SJSA1 (cell line): ENCODE measurements at regions not wholly inside any gene's neighbourhood (a gene's known extent, or its start where the extent isn't known, plus 50 kb on each side); places are given as distances from the start of the nearest gene placed in this dataset.
A peak's percentile ranks its signal among the peaks of the same experiment; 100 is the strongest.

Source experiments
- DNase-seq, 2 experiments: peaks; one replicate each; pipeline ENCODE4 v3.0.0-alpha.2; 2015 to 2020; ENCODE audit warnings: low spot score in 2 of 2, low read depth in 1 of 2
- H3K27ac ChIP-seq: fragments of 250-450 bp; sonication (Bioruptor Pico); 2 replicates; pipeline ENCODE4 v1.5.1; 2020; ENCODE audit warnings: mild to moderate bottlenecking, moderate library complexity
- H3K27me3 ChIP-seq: fragments of 250-450 bp; sonication (Bioruptor Pico); replicated peaks from 2 replicates; pipeline ENCODE4 v1.5.1; 2020; ENCODE audit warnings: mild to moderate bottlenecking, moderate library complexity
- H3K36me3 ChIP-seq: fragments of 250-450 bp; sonication (Bioruptor Pico); 2 replicates; pipeline ENCODE4 v1.5.1; 2020; ENCODE audit warnings: mild to moderate bottlenecking
- H3K4me1 ChIP-seq: fragments of 250-450 bp; sonication (Bioruptor Pico); replicated peaks from 2 replicates; pipeline ENCODE4 v1.6.1; 2021; ENCODE audit warnings: mild to moderate bottlenecking
- H3K4me3 ChIP-seq: fragments of 250-450 bp; sonication (Bioruptor Pico); 2 replicates; pipeline ENCODE4 v1.5.1; 2020; ENCODE audit warnings: mild to moderate bottlenecking
- H3K9me3 ChIP-seq: fragments of 250-450 bp; sonication (Bioruptor Pico); replicated peaks from 2 replicates; pipeline ENCODE4 v1.5.1; 2020; ENCODE audit warnings: mild to moderate bottlenecking

DNA sequence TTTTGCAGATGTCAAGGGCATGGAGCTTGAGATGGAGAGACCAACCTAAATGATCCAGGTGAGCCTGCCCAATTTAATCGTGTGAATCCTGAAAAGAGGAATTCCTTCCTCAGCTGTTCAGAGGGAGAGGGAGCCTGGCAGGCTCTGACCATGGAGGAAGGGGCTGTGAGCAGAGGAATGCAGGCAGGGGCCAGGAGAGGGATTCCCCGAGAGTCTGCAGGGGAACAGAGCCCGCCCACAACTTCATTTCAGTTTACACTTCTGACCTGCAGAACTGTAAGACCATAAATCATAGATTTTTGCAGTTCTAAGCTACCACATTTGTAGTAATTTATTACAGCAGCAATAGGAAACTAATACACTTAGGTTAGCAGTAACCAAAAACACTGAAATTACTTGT lies 164.1 kb downstream of the TBXT start:
- Histone ChIP-seq H3K27me3 (peaks cover 11% of the 10 kb centered on the region), H3K4me1 (peaks cover 28% of the 10 kb centered on the region), H3K9me3 (no peaks in the 10 kb centered on the region), H3K4me3 (no peak overlapping the region), H3K27ac (no peak overlapping the region), H3K36me3 (no peaks in the 10 kb centered on the region)
- DNase-seq, result no peak

DNA sequence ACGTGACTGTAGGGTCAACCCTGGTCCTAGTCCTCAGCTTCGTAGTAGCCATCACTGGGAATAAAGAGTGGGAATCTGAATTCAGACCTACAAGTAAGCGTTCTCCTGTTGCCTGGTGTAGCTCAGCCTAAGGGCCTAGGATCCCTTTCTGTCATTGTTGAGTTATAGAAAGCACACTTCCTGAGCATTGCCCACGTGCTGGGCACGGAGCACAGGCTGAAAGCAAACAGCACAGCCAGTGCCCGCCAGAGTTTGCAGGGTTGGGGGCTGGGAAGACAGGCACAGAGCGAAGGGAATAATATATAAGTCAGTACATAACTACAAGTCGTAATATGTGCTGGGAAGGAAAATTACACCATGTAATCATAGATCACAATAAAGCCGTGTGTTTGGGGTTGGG lies 166.3 kb downstream of the TBXT start:
- Histone ChIP-seq H3K9me3 (no peaks in the 10 kb centered on the region), H3K27ac (no peak overlapping the region), H3K36me3 (no peaks in the 10 kb centered on the region), H3K4me3 (no peak overlapping the region), H3K4me1 (peaks cover 10% of the 10 kb centered on the region), H3K27me3 (no peaks in the 10 kb centered on the region)
- DNase-seq, result no peak

DNA sequence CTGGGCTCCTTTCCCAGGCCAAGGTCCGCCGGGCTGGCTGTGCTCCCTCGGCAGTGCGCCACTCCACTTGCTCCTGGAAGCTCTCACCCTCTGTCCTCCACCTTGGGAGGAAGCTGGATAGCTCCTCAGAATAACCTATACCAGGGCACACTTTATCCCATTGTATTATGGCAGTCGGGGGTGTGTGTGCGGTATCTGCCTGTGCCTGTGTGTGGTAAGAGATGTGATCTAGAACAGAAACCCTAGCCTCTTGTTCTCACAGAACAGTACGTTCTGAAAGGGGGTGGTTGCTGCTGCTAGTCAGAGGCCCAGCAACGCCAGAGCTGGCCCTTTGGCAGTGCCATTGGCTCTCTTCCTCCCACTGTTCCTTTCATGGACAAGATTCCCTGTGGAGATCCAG lies 168.4 kb downstream of the TBXT start:
- peaks cover 8% of the 10 kb centered on the region; the same call in 1 of the 2 replicates for H3K27me3 ChIP-seq
- DNase-seq, result no peak
- H3K9me3 ChIP-seq, result no peaks in the 10 kb centered on the region
- H3K27ac ChIP-seq, result no peak overlapping the region
- no peaks in the 10 kb centered on the region for H3K36me3 ChIP-seq
- H3K4me3 ChIP-seq, result no peak overlapping the region
- no peaks in the 10 kb centered on the region for H3K4me1 ChIP-seq

GRCh38 chr6:165998072-165998471 lies 169.6 kb downstream of the TBXT start:
- H3K4me3 ChIP-seq, result no peak overlapping the region
- peaks cover 12% of the 10 kb centered on the region for H3K27me3 ChIP-seq
- H3K4me1 ChIP-seq, result no peaks in the 10 kb centered on the region
- no peak for DNase-seq
- H3K27ac ChIP-seq, result no peak overlapping the region
- H3K9me3 ChIP-seq, result no peaks in the 10 kb centered on the region
- no peaks in the 10 kb centered on the region for H3K36me3 ChIP-seq

DNA sequence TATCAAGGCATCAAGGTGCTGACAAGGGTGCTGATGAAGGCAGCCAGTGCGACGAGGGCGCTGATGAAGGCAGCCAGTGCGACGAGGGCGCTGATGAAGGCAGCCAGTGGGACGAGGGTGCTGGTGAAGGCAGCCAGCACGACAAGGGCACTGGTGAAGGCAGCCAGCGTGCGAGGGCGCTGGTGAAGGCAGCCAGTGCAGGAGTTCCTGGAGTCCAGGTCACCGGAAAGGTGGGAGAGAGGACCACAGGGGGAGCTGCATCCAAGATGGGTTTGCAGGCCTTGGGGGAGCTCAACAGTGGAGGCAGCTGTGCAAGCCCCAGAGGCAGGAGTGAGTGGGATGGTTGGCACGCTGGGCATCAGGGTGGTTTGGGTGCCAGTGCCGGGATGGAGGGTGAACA lies 176.3 kb downstream of the TBXT start:
- no peak overlapping the region for H3K4me3 ChIP-seq
- DNase-seq, result peak in 1 of 2 experiments; percentile 15
- H3K36me3 ChIP-seq, result no peaks in the 10 kb centered on the region
- no peak overlapping the region for H3K27ac ChIP-seq
- peaks cover 14% of the 10 kb centered on the region for H3K4me1 ChIP-seq
- peaks cover 33% of the 10 kb centered on the region for H3K27me3 ChIP-seq
- no peaks in the 10 kb centered on the region for H3K9me3 ChIP-seq

GRCh38 chr6:165990216-165990615 lies 177.4 kb downstream of the TBXT start:
- Histone ChIP-seq H3K9me3 (no peaks in the 10 kb centered on the region), H3K36me3 (no peaks in the 10 kb centered on the region), H3K27ac (no peak overlapping the region), H3K4me3 (no peak overlapping the region), H3K4me1 (peaks cover 14% of the 10 kb centered on the region), H3K27me3 (peaks cover 30% of the 10 kb centered on the region)
- no peak for DNase-seq

- Histone ChIP-seq H3K4me3 (no peak overlapping the region), H3K36me3 (no peaks in the 10 kb centered on the region), H3K27ac (no peak overlapping the region), H3K27me3 (peaks cover 42% of the 10 kb centered on the region), H3K9me3 (no peaks in the 10 kb centered on the region), H3K4me1 (peaks cover 14% of the 10 kb centered on the region)
- DNase-seq, result no peak
These were observed 178.7 kb downstream of the TBXT start for GRCh38 chr6:165988757-165989456.

DNA sequence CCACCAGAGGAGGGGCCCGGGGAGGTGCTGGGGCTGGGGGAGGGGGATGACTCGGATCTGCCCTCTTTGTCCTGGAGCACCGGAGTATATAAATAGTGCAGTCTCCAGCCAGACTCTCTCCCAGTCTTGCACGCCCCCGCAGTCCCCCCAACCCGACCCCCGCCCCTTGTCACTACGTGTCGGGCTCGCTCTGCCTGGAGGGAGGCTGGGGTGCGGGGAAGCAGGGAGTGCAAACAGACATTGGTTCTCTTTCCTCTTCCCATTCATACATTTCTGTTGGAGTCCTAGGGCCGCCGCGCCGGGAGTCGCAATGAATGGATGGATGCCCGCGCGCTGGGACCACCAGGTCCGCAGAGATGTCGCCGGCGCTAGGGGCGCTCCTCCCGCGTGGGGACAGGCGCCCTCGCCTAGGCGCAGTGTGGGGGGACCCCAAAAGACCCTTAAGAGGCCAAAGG lies 179.3 kb downstream of the TBXT start:
- peaks cover 45% of the 10 kb centered on the region for H3K27me3 ChIP-seq
- no peaks in the 10 kb centered on the region for H3K36me3 ChIP-seq
- H3K27ac ChIP-seq, result no peak overlapping the region
- no peaks in the 10 kb centered on the region for H3K9me3 ChIP-seq
- no peak for DNase-seq
- peaks cover 14% of the 10 kb centered on the region for H3K4me1 ChIP-seq
- no peak overlapping the region for H3K4me3 ChIP-seq

GRCh38 chr6:165987483-165988301 lies 180.0 kb downstream of the TBXT start:
- no peaks in the 10 kb centered on the region for H3K36me3 ChIP-seq
- peak overlapping the region; percentile 25 for H3K4me3 ChIP-seq
- H3K27ac ChIP-seq, result no peak overlapping the region
- peak; percentile 42 to 62 for DNase-seq
- no peaks in the 10 kb centered on the region for H3K9me3 ChIP-seq
- H3K4me1 ChIP-seq, result peaks cover 14% of the 10 kb centered on the region
- H3K27me3 ChIP-seq, result peaks cover 44% of the 10 kb centered on the region

DNA sequence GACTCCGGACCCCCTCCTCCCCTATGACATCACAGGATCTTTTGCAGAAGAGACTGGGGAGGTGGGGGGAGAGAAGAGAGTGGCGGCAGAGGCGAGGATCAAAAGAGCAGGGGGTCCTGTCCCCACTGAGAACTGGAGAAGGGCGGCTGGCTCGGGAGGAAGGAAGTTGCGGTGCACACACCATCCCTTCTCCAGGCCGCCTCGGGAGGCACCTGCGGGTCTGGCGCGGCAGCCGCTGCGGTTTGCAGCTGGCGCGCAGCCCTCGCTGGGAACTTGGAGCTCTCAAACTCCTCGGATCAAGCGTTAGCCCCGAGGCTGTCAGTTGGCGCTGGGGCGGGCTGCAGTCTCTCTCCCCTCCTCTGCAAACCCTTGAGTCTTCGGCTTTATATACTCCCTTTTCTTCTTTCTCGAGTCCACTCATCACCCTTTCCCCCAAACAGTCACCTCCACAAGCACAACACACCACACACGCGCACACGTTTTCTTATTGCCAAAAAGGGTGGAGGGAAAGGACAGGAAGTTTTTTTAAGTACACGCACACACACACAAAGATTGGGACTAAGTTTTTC lies 180.7 kb downstream of the TBXT start:
- Histone ChIP-seq H3K27me3 (peaks cover 48% of the 10 kb centered on the region), H3K36me3 (no peaks in the 10 kb centered on the region), H3K4me1 (peaks cover 14% of the 10 kb centered on the region), H3K4me3 (no peak overlapping the region; the same call in 1 of the 2 replicates), H3K27ac (no peak overlapping the region), H3K9me3 (no peaks in the 10 kb centered on the region)
- no peak for DNase-seq

GRCh38 chr6:165986311-165986913 lies 181.2 kb downstream of the TBXT start:
- no peaks in the 10 kb centered on the region for H3K36me3 ChIP-seq
- peaks cover 48% of the 10 kb centered on the region for H3K27me3 ChIP-seq
- H3K4me3 ChIP-seq, result no peak overlapping the region
- no peak overlapping the region for H3K27ac ChIP-seq
- DNase-seq, result no peak
- H3K4me1 ChIP-seq, result peaks cover 14% of the 10 kb centered on the region
- no peaks in the 10 kb centered on the region for H3K9me3 ChIP-seq

DNA sequence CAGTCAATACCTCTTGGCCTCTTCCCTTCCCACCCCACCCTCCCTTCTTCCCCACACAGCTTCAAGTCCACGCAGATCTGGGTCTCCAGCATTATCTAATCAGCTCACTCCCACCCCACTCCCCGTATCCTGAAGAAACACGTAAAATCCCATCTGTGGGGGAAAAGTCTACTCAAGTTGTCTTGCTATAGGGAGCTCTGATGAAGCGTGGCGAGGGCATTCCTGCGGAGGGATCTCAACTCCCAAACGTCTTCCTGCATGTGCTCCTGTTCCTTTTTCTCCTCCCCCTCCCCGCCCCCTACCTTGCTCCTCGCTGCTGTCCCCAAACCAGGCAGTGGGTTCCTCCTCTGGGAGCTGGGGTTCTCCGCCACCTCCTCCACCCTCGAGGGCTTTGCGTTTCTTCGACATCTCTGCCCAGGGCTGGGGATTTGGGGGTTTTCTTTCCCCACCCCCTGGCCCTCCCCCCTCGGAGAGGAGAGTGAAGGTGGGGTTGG lies 181.8 kb downstream of the TBXT start:
- peaks cover 48% of the 10 kb centered on the region for H3K27me3 ChIP-seq
- no peak overlapping the region for H3K27ac ChIP-seq
- H3K9me3 ChIP-seq, result no peaks in the 10 kb centered on the region
- no peak for DNase-seq
- no peak overlapping the region for H3K4me3 ChIP-seq
- H3K36me3 ChIP-seq, result no peaks in the 10 kb centered on the region
- H3K4me1 ChIP-seq, result peaks cover 14% of the 10 kb centered on the region

GRCh38 chr6:165985281-165985805 lies 182.3 kb downstream of the TBXT start:
- H3K27ac ChIP-seq, result no peak overlapping the region
- H3K4me3 ChIP-seq, result no peak overlapping the region
- no peaks in the 10 kb centered on the region for H3K9me3 ChIP-seq
- no peak for DNase-seq
- no peaks in the 10 kb centered on the region for H3K36me3 ChIP-seq
- peaks cover 48% of the 10 kb centered on the region for H3K27me3 ChIP-seq
- H3K4me1 ChIP-seq, result peaks cover 14% of the 10 kb centered on the region
